H9 (cell line): ENCODE measurements at regions not wholly inside any gene's neighbourhood (a gene's known extent, or its start where the extent isn't known, plus 50 kb on each side); places are given as distances from the start of the nearest gene placed in this dataset.

Experiments
- DNase-seq: peaks from one replicate; pipeline ENCODE4 v3.0.0-alpha.2; 2017
- H2AFZ ChIP-seq: one replicate; pipeline ENCODE4 v1.6.1; 2013; ENCODE audit warnings: mild to moderate bottlenecking, low read length, control low read depth, moderate library complexity
- H2AK5ac ChIP-seq: 2 replicates; pipeline ENCODE4 v1.6.1; 2013; ENCODE audit warnings: low read length, control low read depth, mixed read lengths; ENCODE audit not compliant: insufficient read length
- H2BK120ac ChIP-seq: one replicate; pipeline ENCODE4 v1.6.1; 2013; ENCODE audit warnings: low read depth, mild to moderate bottlenecking, low read length, control low read depth, inconsistent platforms; ENCODE audit not compliant: poor library complexity, severe bottlenecking
- H2BK12ac ChIP-seq: 2 replicates; pipeline ENCODE4 v1.6.1; 2013; ENCODE audit warnings: low read length, control low read depth, mixed read lengths, low read depth; ENCODE audit not compliant: insufficient read length
- H2BK15ac ChIP-seq: 2 replicates; pipeline ENCODE4 v1.6.1; 2013; ENCODE audit warnings: low read depth, low read length, control low read depth
- H2BK20ac ChIP-seq: one replicate; pipeline ENCODE4 v1.6.1; 2013; ENCODE audit warnings: low read depth, mild to moderate bottlenecking, low read length, control low read depth, inconsistent platforms; ENCODE audit not compliant: poor library complexity, severe bottlenecking
- H2BK5ac ChIP-seq: 2 replicates; pipeline ENCODE4 v1.6.1; 2013; ENCODE audit warnings: low read length, control low read depth, mixed read lengths; ENCODE audit not compliant: insufficient read length
- H3K14ac ChIP-seq: 2 replicates; pipeline ENCODE4 v1.6.1; 2013; ENCODE audit warnings: low read length, control low read depth; ENCODE audit not compliant: insufficient read depth
- H3K18ac ChIP-seq: 2 replicates; pipeline ENCODE4 v1.6.1; 2013; ENCODE audit warnings: low read depth, mild to moderate bottlenecking, mixed read lengths, low read length, control low read depth; ENCODE audit not compliant: insufficient read length
- H3K23ac ChIP-seq: 2 replicates; pipeline ENCODE4 v1.6.1; 2013; ENCODE audit warnings: low read length, control low read depth, mixed read lengths, low read depth; ENCODE audit not compliant: insufficient read length
- H3K23me2 ChIP-seq: 2 replicates; pipeline ENCODE4 v1.6.1; 2013; ENCODE audit warnings: low read depth, mild to moderate bottlenecking, mixed read lengths, low read length, control low read depth; ENCODE audit not compliant: insufficient read length, poor library complexity, severe bottlenecking
- H3K27ac ChIP-seq: 2 replicates; pipeline ENCODE4 v1.5.1; 2013; ENCODE audit warnings: low read length, control low read depth, mixed read lengths, low read depth; ENCODE audit not compliant: insufficient read length
- H3K27me3 ChIP-seq: 2 replicates; pipeline ENCODE4 v1.6.1; 2013; ENCODE audit warnings: low read length, control low read depth, inconsistent platforms; ENCODE audit not compliant: insufficient read depth
- H3K4ac ChIP-seq: 2 replicates; pipeline ENCODE4 v1.6.1; 2013; ENCODE audit warnings: low read depth, mild to moderate bottlenecking, control low read depth, inconsistent platforms, low read length, moderate library complexity
- H3K4me1 ChIP-seq: 2 replicates; pipeline ENCODE4 v1.6.1; 2013; ENCODE audit warnings: low read length, control low read depth, inconsistent platforms; ENCODE audit not compliant: insufficient read depth
- H3K4me2 ChIP-seq: 2 replicates; pipeline ENCODE4 v1.6.1; 2013; ENCODE audit warnings: low read length, control low read depth, mixed read lengths; ENCODE audit not compliant: insufficient read length, insufficient read depth
- H3K56ac ChIP-seq: 2 replicates; pipeline ENCODE4 v1.6.1; 2013; ENCODE audit warnings: low read depth, mild to moderate bottlenecking, mixed read lengths, low read length, control low read depth; ENCODE audit not compliant: insufficient read length
- H3K79me1 ChIP-seq: 2 replicates; pipeline ENCODE4 v1.6.1; 2013; ENCODE audit warnings: low read depth, mild to moderate bottlenecking, moderate library complexity, low read length, control low read depth, inconsistent platforms; ENCODE audit not compliant: insufficient read depth, poor library complexity, severe bottlenecking
- H3K79me2 ChIP-seq: 2 replicates; pipeline ENCODE4 v1.6.1; 2013; ENCODE audit warnings: low read length, control low read depth, inconsistent platforms; ENCODE audit not compliant: insufficient read depth
- H3K9ac ChIP-seq: 2 replicates; pipeline ENCODE4 v1.6.1; 2013; ENCODE audit warnings: low read length, control low read depth, mixed read lengths; ENCODE audit not compliant: insufficient read length; ENCODE audit errors: extremely low read depth
- H3K9me3 ChIP-seq: one replicate; pipeline ENCODE4 v1.6.1; 2013; ENCODE audit warnings: low read depth, low read length, inconsistent platforms; ENCODE audit not compliant: control insufficient read depth
- H3T11ph ChIP-seq: one replicate; pipeline ENCODE4 v1.6.1; 2013; ENCODE audit warnings: mild to moderate bottlenecking, low read length, control low read depth, inconsistent platforms
- H4K20me1 ChIP-seq: one replicate; pipeline ENCODE4 v1.6.1; 2013; ENCODE audit not compliant: control insufficient read depth, insufficient read length, insufficient read depth
- H4K5ac ChIP-seq: 2 replicates; pipeline ENCODE4 v1.6.1; 2013; ENCODE audit warnings: low read depth, mild to moderate bottlenecking, mixed read lengths, low read length, control low read depth; ENCODE audit not compliant: insufficient read length
- H4K8ac ChIP-seq: replicated peaks from 2 replicates; pipeline ENCODE4 v1.6.1; 2013; ENCODE audit warnings: low read length, control low read depth, mixed read lengths, low read depth; ENCODE audit not compliant: insufficient read length
- H4K91ac ChIP-seq: 2 replicates; pipeline ENCODE4 v1.6.1; 2013; ENCODE audit warnings: low read depth, mild to moderate bottlenecking, moderate library complexity, mixed read lengths, low read length, control low read depth; ENCODE audit not compliant: insufficient read length
- H3K27ac Mint-ChIP-seq, 3 experiments: 2 replicates in 2 of 3; 3 replicates in 1 of 3; pipeline ENCODE4 v1.8.0; 2020 to 2021; ENCODE audit warnings: mixed read lengths in 3 of 3, mild to moderate bottlenecking in 1 of 3, moderate library complexity in 1 of 3
- H3K27me3 Mint-ChIP-seq: 2 replicates; pipeline ENCODE4 v1.8.0; 2021; ENCODE audit warnings: low read depth, mild to moderate bottlenecking, moderate library complexity, mixed read lengths
- H3K36me3 Mint-ChIP-seq, 3 experiments: 2 replicates in 2 of 3; 3 replicates in 1 of 3; pipeline ENCODE4 v1.8.0; 2020 to 2021; ENCODE audit warnings: low read depth in 3 of 3, mixed read lengths in 3 of 3; ENCODE audit not compliant: insufficient read depth in 1 of 3
- H3K4me1 Mint-ChIP-seq, 2 experiments: 2 replicates each; pipeline ENCODE4 v1.8.0; 2020; ENCODE audit warnings: mixed read lengths in 2 of 2
- H3K4me3 Mint-ChIP-seq, 2 experiments: 2 replicates in 1 of 2; 3 replicates in 1 of 2; pipeline ENCODE4 v1.8.0; 2020 to 2021; ENCODE audit warnings: mild to moderate bottlenecking in 2 of 2, mixed read lengths in 2 of 2, moderate library complexity in 1 of 2
- H3K9me3 Mint-ChIP-seq, 2 experiments: 2 replicates in 1 of 2; 3 replicates in 1 of 2; pipeline ENCODE4 v1.8.0; 2020; ENCODE audit warnings: mild to moderate bottlenecking in 2 of 2, mixed read lengths in 2 of 2, moderate library complexity in 1 of 2
- CTCF ChIP-seq: fragments of 200-600 bp; sonication (generic); conservative IDR thresholded peaks from 3 replicates; pipeline ENCODE4 v1.8.0; 2021; ENCODE audit warnings: antibody characterized with exemption, mild to moderate bottlenecking
- WGBS: extraction: QIAGEN DNeasy Blood & Tissue Kit; methylation state at CpG from one replicate; pipeline ENCODE4 v1.1.7; 2013; ENCODE audit warnings: missing lambda C conversion rate, low lambda C conversion rate, mixed read lengths; ENCODE audit not compliant: insufficient read length; ENCODE audit errors: extremely low coverage; 5-methylcytosine and 5-hydroxymethylcytosine counted together

- H3K36me3 Mint-ChIP-seq: no peaks in the 10 kb centered on the region
- Histone ChIP-seq H3K27me3 (no peaks in the 10 kb centered on the region), H3K9ac (no peak overlapping the region), H3K79me2 (no peaks in the 10 kb centered on the region), H3K9me3 (no peaks in the 10 kb centered on the region), H3K4me1 (no peaks in the 10 kb centered on the region), H2AFZ (no peak overlapping the region), H3K14ac (no peak overlapping the region), H4K91ac (no peak overlapping the region), H2BK5ac (no peak overlapping the region), H2BK20ac (no peak overlapping the region), H4K5ac (no peak overlapping the region), H3K56ac (no peak overlapping the region), H2BK15ac (no peak overlapping the region), H3K4ac (no peak overlapping the region), H3K27ac (no peak overlapping the region), H4K20me1 (no peaks in the 10 kb centered on the region), H4K8ac (no peak overlapping the region), H3K79me1 (no peaks in the 10 kb centered on the region), H3K23ac (no peak overlapping the region), H3K23me2 (no peaks in the 10 kb centered on the region), H2AK5ac (no peak overlapping the region), H3T11ph (no peak overlapping the region), H2BK120ac (no peak overlapping the region), H3K4me2 (no peak overlapping the region), H2BK12ac (no peak overlapping the region), H3K18ac (no peak overlapping the region)
- peak; percentile 81 for TF ChIP-seq CTCF
- 0 out of 4 replicates have a peak, but pooled peaks cover 3 to 6% of the 10 kb centered on the region in 2 experiments for H3K4me1 Mint-ChIP-seq
- no peak overlapping the region for H3K4me3 Mint-ChIP-seq
- no CpG with 5 or more reads among the region's 1 CpG for WGBS
- peaks cover 0 to 3% of the 10 kb centered on the region in 2 experiments; a peak in 1 of 5 replicates for H3K9me3 Mint-ChIP-seq
- peak; percentile 36 for DNase-seq
- no peak overlapping the region for H3K27ac Mint-ChIP-seq
- no peaks in the 10 kb centered on the region for H3K27me3 Mint-ChIP-seq
These were observed 175.6 kb upstream of the PDE7B start for GRCh38 chr6:135675862-135676261.
